Endothelial cell of umbilical vein (primary cell): ENCODE measurements at regions not wholly inside any gene's neighbourhood (a gene's known extent, or its start where the extent isn't known, plus 50 kb on each side); places are given as distances from the start of the nearest gene placed in this dataset.

ENCODE experiments used
- BruUV-seq: library from RNA; stranded (reverse); fragments of 400-500 nt; replicated peaks from 2 replicates; lab custom pipeline; 2021; lab: Mats Ljungman, UMichigan
- CTCF ChIA-PET: fragments of 300-600, 350-600 bp; sonication (Branson Sonifier 250); formaldehyde crosslinking; loops from one replicate; lab custom pipeline; 2021; ENCODE audit warnings: antibody characterized with exemption, inconsistent platforms; lab: Charles Lee
- POLR2A ChIA-PET: fragments of 300-600, 350-600 bp; sonication (Branson Sonifier 250); formaldehyde crosslinking; loops from one replicate; lab custom pipeline; 2021; ENCODE audit warnings: antibody characterized with exemption, inconsistent platforms; lab: Charles Lee
- DNase-seq: peaks from one replicate; pipeline ENCODE4 v3.0.0-alpha.2; 2011; ENCODE audit warnings: low read depth, low spot score
- FAIRE-seq: peaks from 2 replicates; lab custom pipeline; 2011; peaks lifted over from hg19 to GRCh38; lab: Jason Lieb, UNC
- H2AFZ ChIP-seq: 2 replicates; pipeline ENCODE4 v1.6.0; 2012; ENCODE audit warnings: low read depth, low read length, control low read depth, inconsistent platforms
- H3K27ac ChIP-seq: 2 replicates; pipeline ENCODE4 v1.5.1; 2011; ENCODE audit warnings: low read depth, mild to moderate bottlenecking, control low read depth, low read length, moderate library complexity; ENCODE audit not compliant: insufficient read depth
- H3K27me3 ChIP-seq, 2 experiments: 2 replicates each; pipeline versions ENCODE4 v1.6.0 to v1.6.1; 2011; ENCODE audit warnings: low read length in 2 of 2, mixed read lengths in 1 of 2; ENCODE audit not compliant: control insufficient read depth in 2 of 2, insufficient read depth in 2 of 2
- H3K36me3 ChIP-seq, 2 experiments: 2 replicates in 1 of 2; 3 replicates in 1 of 2; pipeline ENCODE4 v1.5.1; 2011; ENCODE audit warnings: low read length in 2 of 2, mild to moderate bottlenecking in 1 of 2, moderate library complexity in 1 of 2; ENCODE audit not compliant: control insufficient read depth in 2 of 2, insufficient read depth in 2 of 2; ENCODE audit errors: extremely low read depth in 1 of 2
- H3K4me1 ChIP-seq: 3 replicates; pipeline ENCODE4 v1.5.1; 2011; ENCODE audit warnings: mild to moderate bottlenecking, low read length; ENCODE audit not compliant: control insufficient read depth, insufficient read depth; ENCODE audit errors: extremely low read depth
- H3K4me2 ChIP-seq: 2 replicates; pipeline ENCODE4 v1.6.1; 2011; ENCODE audit warnings: low read length, control low read depth, mixed read lengths; ENCODE audit not compliant: insufficient read depth
- H3K4me3 ChIP-seq, 3 experiments: fragments of 200-600 bp in 1 of 3; sonication (generic), shearing (Covaris generic) in 1 of 3; replicated peaks in 1 of 3; 2 replicates each; pipeline ENCODE4 v1.5.1; 2011 to 2016; ENCODE audit warnings: control low read depth in 3 of 3, low read length in 3 of 3, mild to moderate bottlenecking in 2 of 3, inconsistent platforms in 1 of 3, low read depth in 1 of 3, moderate library complexity in 1 of 3; ENCODE audit not compliant: insufficient read depth in 1 of 3
- H3K79me2 ChIP-seq: 2 replicates; pipeline ENCODE4 v1.6.0; 2012; ENCODE audit warnings: low read length, inconsistent platforms; ENCODE audit not compliant: control insufficient read depth, insufficient read depth
- H3K9ac ChIP-seq: replicated peaks from 2 replicates; pipeline ENCODE3; 2011; ENCODE audit warnings: low read length, control low read depth; ENCODE audit not compliant: insufficient read depth; ENCODE audit errors: extremely low read depth
- H3K9me1 ChIP-seq: replicated peaks from 3 replicates; pipeline ENCODE4 v1.6.0; 2011; ENCODE audit warnings: mild to moderate bottlenecking, low read length; ENCODE audit not compliant: control insufficient read depth, insufficient read depth; ENCODE audit errors: extremely low read depth
- H3K9me3 ChIP-seq: replicated peaks from 2 replicates; pipeline ENCODE4 v1.5.1; 2012; ENCODE audit warnings: low read length, inconsistent platforms; ENCODE audit not compliant: control insufficient read depth, insufficient read depth
- H4K20me1 ChIP-seq: replicated peaks from 2 replicates; pipeline ENCODE3; 2011; ENCODE audit warnings: mild to moderate bottlenecking, low read length; ENCODE audit not compliant: control insufficient read depth, insufficient read depth; ENCODE audit errors: extremely low read depth
- CTCF ChIP-seq, 2 donors: IDR thresholded peaks; 1 replicate in 1 of 2; 2 replicates in 1 of 2; pipeline ENCODE4 v1.5.1; 2011; ENCODE audit warnings: low read length in 2 of 2, mild to moderate bottlenecking in 2 of 2, moderate library complexity in 2 of 2, control low read depth in 1 of 2, inconsistent platforms in 1 of 2, low read depth in 1 of 2; ENCODE audit not compliant: insufficient read depth in 1 of 2; ENCODE audit errors: extremely low read depth in 1 of 2
- EZH2 ChIP-seq: IDR thresholded peaks from 2 replicates; pipeline ENCODE4 v1.6.1; 2012; ENCODE audit warnings: borderline replicate concordance, low read depth, mild to moderate bottlenecking, moderate library complexity, low read length, inconsistent platforms; ENCODE audit not compliant: severe bottlenecking
- FOS ChIP-seq: IDR thresholded peaks from 2 replicates; pipeline ENCODE4 v1.6.1; 2011; ENCODE audit warnings: mild to moderate bottlenecking, low read length, moderate library complexity, borderline replicate concordance; ENCODE audit not compliant: insufficient read depth
- GATA2 ChIP-seq: IDR thresholded peaks from 2 replicates; pipeline ENCODE4 v1.7.0; 2011; ENCODE audit warnings: low read depth, mild to moderate bottlenecking, moderate library complexity, mixed read lengths, low read length; ENCODE audit not compliant: insufficient read length, insufficient read depth
- JUN ChIP-seq: IDR thresholded peaks from 2 replicates; pipeline ENCODE4 v1.6.1; 2011; ENCODE audit warnings: borderline replicate concordance, low read depth; ENCODE audit not compliant: insufficient read length, insufficient read depth
- MYC ChIP-seq: IDR thresholded peaks from one replicate; pipeline ENCODE4 v1.6.1; 2011; ENCODE audit warnings: mild to moderate bottlenecking, low read depth, low read length
- POLR2A ChIP-seq: IDR thresholded peaks from 2 replicates; pipeline ENCODE4 v1.6.1; 2012; ENCODE audit warnings: low read depth, mild to moderate bottlenecking, control low read depth, low read length
- POLR2AphosphoS5 ChIP-seq: IDR thresholded peaks from 2 replicates; pipeline ENCODE4 v1.6.1; 2012; ENCODE audit warnings: low read depth, mild to moderate bottlenecking, control low read depth, low read length, moderate library complexity; ENCODE audit not compliant: insufficient read depth
- dilution Hi-C: fragments of 300-500 bp; cut with MboI; formaldehyde crosslinking; loops from one replicate; pipeline ENCODE4 v1.15.0; 2019; ENCODE audit warnings: low sequenced_read_pairs; ENCODE audit not compliant: extremely low pct_ligation_motif_present
- intact Hi-C: fragments of 100-400 bp; cut with micrococcal nuclease; formaldehyde crosslinking; loops from one replicate; pipeline ENCODE4 v1.10.0; 2022
- TF ChIP-seq, protein P1 (sequence below): IDR thresholded peaks from 2 replicates; pipeline ENCODE4 v1.6.1; 2011; ENCODE audit not compliant: insufficient read depth, insufficient read length

DNA sequence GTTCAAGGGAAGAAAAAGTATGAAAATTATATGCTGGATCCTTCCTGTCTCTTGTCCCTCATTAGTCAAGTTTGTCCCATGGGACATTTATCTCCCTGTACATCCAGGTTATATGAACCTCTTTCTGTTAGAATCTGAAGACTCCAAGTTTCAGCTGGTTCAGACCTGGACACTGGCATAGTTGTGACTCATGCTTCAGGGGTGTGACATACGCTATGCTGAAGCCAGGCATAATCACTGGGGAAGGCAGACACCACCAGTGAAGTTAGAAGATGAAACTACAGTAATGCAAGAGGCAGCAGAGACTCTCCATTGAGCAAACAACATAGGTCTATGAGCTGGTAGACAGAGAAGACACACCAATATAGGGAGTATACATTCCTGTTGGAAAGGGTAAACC is 269.7 kb upstream of the SLC8A1 start:
- H3K36me3 ChIP-seq = no peaks in the 10 kb centered on the region
- H3K4me3 ChIP-seq = no peak overlapping the region
- POLR2A ChIA-PET = no interaction called here
- intact Hi-C loops (no loop called here), dilution Hi-C loops (no loop called here)
- no peaks in the 10 kb centered on the region for H3K9me1 ChIP-seq
- H4K20me1 ChIP-seq = no peaks in the 10 kb centered on the region
- CTCF ChIA-PET = no interaction called here
- no peaks in the 10 kb centered on the region for H3K27me3 ChIP-seq
- H3K9me3 ChIP-seq = no peaks in the 10 kb centered on the region
- FAIRE-seq (no peak), DNase-seq (no peak)
- no peak overlapping the region for H3K9ac ChIP-seq
- no peak overlapping the region for H3K27ac ChIP-seq
- H2AFZ ChIP-seq = no peak overlapping the region
- H3K4me2 ChIP-seq = no peak overlapping the region
- TF ChIP-seq JUN (no peak), FOS (no peak), MYC (no peak), CTCF (IDR thresholded peaks at IDR 0.05; ENCODE audit: extremely low read depth in 1 of 2, insufficient read depth in 1 of 2, low read depth in 1 of 2, low read length in 2 of 2) (no peak), EZH2 (no peak), POLR2A (no peak), GATA2 (no peak), POLR2AphosphoS5 (no peak)
- TF ChIP-seq, protein P1, sequence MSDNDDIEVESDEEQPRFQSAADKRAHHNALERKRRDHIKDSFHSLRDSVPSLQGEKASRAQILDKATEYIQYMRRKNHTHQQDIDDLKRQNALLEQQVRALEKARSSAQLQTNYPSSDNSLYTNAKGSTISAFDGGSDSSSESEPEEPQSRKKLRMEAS = no peak
- no peaks in the 10 kb centered on the region for H3K79me2 ChIP-seq
- H3K4me1 ChIP-seq = no peaks in the 10 kb centered on the region
- BruUV-seq = no TSS peak
